ENCODE measurements at regions not wholly inside any gene's neighbourhood (a gene's known extent, or its start where the extent isn't known, plus 50 kb on each side); places are given as distances from the start of the nearest gene placed in this dataset.

- TF ChIP-seq YY1 (IDR thresholded peaks at IDR 0.05; ENCODE audit: low read depth) (no peak), CREB1 (IDR thresholded peaks at IDR 0.05; ENCODE audit: low read depth) (no peak), RAD21 (IDR thresholded peaks at IDR 0.05; ENCODE audit: low read depth) (no peak), TAF1 (IDR thresholded peaks at IDR 0.05; ENCODE audit: low read depth) (no peak), EGR1 (IDR thresholded peaks at IDR 0.05) (no peak), USF1 (IDR thresholded peaks at IDR 0.05) (no peak), TCF12 (IDR thresholded peaks at IDR 0.05; ENCODE audit: low read depth) (no peak), TEAD4 (IDR thresholded peaks at IDR 0.05) (no peak), ZBTB7A (IDR thresholded peaks at IDR 0.05; ENCODE audit: low read depth) (no peak), NFIC (IDR thresholded peaks at IDR 0.05) (no peak)
- TF ChIP-seq, protein P1, sequence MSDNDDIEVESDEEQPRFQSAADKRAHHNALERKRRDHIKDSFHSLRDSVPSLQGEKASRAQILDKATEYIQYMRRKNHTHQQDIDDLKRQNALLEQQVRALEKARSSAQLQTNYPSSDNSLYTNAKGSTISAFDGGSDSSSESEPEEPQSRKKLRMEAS (IDR thresholded peaks at IDR 0.05): no peak
These were observed 58.9 kb downstream of the CCDC71L start for GRCh38 chr7:106602062-106602461.

DNA sequence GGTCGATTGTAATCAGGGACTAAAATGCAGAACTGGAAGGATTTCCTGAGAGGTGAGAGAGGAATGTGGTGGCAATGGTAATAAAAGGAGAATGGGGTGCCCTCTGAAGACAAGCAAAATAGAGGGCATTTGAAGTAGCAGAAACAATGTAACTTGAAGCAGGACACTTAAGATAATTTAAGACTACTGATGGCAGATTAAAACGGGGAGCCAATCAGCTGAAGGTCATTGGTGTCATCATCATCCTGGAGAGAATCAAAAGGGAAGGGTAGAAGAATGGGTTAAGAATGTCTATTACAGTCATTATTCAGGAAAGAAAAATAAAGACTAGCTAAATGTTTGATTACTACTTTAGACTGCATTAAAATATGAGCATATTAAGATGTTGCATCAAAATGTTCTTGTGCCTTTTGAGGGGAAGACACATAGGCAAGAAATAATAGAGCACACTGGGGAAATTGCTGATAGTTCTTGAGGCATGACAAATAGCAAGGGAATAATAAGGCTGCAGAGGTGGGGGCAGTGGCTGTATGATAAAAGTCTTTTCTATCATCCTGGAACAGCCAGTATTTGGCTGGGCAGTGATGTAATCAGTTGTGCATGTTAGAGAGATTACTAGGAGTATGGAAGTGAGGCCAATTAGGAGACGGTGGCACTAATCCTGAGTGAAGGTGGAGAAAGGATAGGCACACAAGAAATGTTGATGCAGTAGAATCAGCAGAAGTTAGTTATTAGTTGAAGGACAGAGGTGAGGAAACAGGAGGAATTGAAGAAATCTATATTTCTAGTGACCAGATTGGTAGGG is 60.2 kb downstream of the CCDC71L start:
- no peak for TF ChIP-seq ZBTB7A (IDR thresholded peaks at IDR 0.05; ENCODE audit: low read depth)
- no peak for TF ChIP-seq YY1 (IDR thresholded peaks at IDR 0.05; ENCODE audit: low read depth)
- no peak for TF ChIP-seq CEBPB (IDR thresholded peaks at IDR 0.05)
- TF ChIP-seq TAF1 (IDR thresholded peaks at IDR 0.05; ENCODE audit: low read depth): no peak
- TF ChIP-seq USF1 (IDR thresholded peaks at IDR 0.05): no peak

DNA sequence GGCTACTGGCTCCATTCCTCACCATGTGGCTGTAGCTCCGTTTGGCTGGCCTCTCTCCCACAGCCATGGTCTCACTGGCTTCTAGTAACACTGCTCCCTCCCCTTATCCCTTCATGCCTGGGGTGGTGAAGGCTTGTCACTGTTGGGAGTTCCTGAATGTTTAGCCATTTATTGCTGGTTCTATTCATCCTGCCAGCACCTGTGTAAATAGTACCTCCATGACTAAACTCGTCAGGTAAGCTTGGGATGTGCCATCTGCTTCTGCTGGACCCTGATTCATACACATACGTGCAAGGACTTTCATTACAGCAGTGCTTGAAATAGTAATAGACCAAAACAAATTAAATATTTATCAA is 61.6 kb downstream of the CCDC71L start:
- TF ChIP-seq USF1 (IDR thresholded peaks at IDR 0.05) (no peak), TCF12 (IDR thresholded peaks at IDR 0.05; ENCODE audit: low read depth) (no peak), REST (IDR thresholded peaks at IDR 0.05; ENCODE audit: low read depth) (no peak), RAD21 (IDR thresholded peaks at IDR 0.05; ENCODE audit: low read depth) (no peak), TEAD4 (IDR thresholded peaks at IDR 0.05) (no peak), CREB1 (IDR thresholded peaks at IDR 0.05; ENCODE audit: low read depth) (no peak), TAF1 (IDR thresholded peaks at IDR 0.05; ENCODE audit: low read depth) (no peak), ZBTB7A (IDR thresholded peaks at IDR 0.05; ENCODE audit: low read depth) (no peak), NFIC (IDR thresholded peaks at IDR 0.05) (no peak)
- TF ChIP-seq, protein P1 (IDR thresholded peaks at IDR 0.05): no peak

DNA sequence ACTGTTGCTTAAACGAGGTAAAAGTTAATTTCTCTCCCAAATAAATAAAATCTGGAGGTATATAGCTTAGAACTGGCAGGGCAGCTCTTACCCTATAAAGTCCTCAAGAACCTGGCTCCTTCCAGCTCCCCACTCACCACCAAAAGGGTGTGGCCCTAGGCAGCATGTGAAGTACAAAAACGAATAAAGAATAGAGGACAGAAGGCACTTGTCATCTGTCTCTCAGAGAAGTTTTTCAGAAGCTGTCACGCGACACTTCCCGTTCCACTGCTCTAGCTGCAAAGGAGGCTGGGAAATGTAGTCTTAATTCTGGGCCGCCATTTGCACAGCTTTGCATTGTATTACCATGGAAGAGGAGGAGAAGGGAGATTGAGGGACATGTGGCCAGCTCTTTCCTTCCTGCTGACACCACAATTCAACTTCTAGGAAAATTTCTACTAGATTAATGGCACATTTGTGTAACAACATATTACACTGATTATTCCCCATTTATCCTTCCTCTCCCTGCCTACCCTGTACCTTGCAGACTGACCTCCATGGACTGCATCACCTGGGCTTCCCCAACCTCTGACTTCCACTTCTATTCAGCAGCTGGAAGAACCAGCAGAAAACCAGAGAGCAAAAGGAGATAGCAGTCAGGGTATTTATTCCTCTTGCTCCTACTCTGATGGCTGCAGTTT is 62.2 kb downstream of the CCDC71L start:
- TF ChIP-seq ZBTB7A (IDR thresholded peaks at IDR 0.05; ENCODE audit: low read depth) (no peak), USF1 (IDR thresholded peaks at IDR 0.05) (peak; percentile 80), YY1 (IDR thresholded peaks at IDR 0.05; ENCODE audit: low read depth) (peak; percentile 94), CREB1 (IDR thresholded peaks at IDR 0.05; ENCODE audit: low read depth) (0 out of 2 replicates have a peak, but pooled peaks have one; percentile 34)

GRCh38 chr7:106597751-106598546 is 63.0 kb downstream of the CCDC71L start:
- TF ChIP-seq TEAD4 (IDR thresholded peaks at IDR 0.05) (no peak), CREB1 (IDR thresholded peaks at IDR 0.05; ENCODE audit: low read depth) (no peak), EP300 (IDR thresholded peaks at IDR 0.05; ENCODE audit: borderline replicate concordance) (no peak), REST (IDR thresholded peaks at IDR 0.05; ENCODE audit: low read depth) (no peak), EGR1 (IDR thresholded peaks at IDR 0.05) (no peak), NFIC (IDR thresholded peaks at IDR 0.05) (no peak), YY1 (IDR thresholded peaks at IDR 0.05; ENCODE audit: low read depth) (no peak), USF1 (IDR thresholded peaks at IDR 0.05) (no peak), TAF1 (IDR thresholded peaks at IDR 0.05; ENCODE audit: low read depth) (no peak), TCF12 (IDR thresholded peaks at IDR 0.05; ENCODE audit: low read depth) (no peak), ZBTB7A (IDR thresholded peaks at IDR 0.05; ENCODE audit: low read depth) (no peak)
